Suppressor macrophage treated with lipopolysaccharide for 4 hours (primary cell): ENCODE measurements at regions not wholly inside any gene's neighbourhood (a gene's known extent, or its start where the extent isn't known, plus 50 kb on each side); places are given as distances from the start of the nearest gene placed in this dataset.
"Not testable (repeated sequence)": the region's sequence is repeated elsewhere in the genome, so short reads cannot be mapped to it uniquely, and the experiment has no call there.

Experiments
- DNase-seq: peaks from one replicate; pipeline ENCODE4 v3.0.0-alpha.2; 2020

DNA sequence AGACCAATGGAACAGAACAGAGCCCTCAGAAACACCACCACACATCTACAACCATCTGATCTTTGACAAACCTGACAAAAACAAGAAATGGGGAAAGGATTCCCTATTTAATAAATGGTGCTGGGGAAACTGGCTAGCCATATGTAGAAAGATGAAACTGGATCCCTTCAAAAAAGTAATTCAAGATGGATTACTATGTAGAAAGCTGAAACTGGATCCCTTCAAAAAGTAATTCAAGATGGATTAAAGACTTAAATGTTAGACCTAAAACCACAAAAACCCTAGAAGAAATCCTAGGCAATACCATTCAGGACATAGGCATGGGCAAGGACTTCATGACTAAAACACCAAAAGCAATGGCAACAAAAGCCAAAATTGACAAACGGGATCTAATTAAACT is 221.6 kb upstream of the EDNRA start:
- not testable (repeated sequence) for DNase-seq

DNA sequence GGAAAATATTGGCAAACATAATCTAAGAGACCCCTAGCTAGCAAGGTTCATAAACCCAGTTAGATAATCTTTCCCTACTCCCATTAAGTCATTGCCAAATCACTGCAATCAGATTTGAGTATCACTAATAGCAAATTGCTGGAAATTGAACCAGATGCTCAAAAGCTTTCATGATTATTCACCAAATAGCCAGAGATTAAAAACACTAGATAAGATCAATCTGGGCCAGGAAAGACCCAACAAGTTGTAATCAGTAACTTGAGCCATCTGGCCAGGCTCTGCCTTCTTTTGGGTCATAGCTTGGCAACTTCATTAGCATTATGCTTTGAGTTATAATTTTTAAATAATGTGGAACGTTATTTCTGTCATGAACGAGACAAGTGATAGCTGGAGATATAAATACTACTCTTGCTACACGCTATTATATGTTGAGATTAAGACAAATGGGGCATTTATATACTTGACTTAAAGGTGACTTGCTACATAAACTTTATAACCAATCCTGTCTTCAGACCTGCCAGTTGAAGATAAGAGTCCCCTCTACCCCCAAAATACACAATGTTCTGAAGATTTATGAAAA is 196.6 kb upstream of the EDNRA start:
- no peak for DNase-seq

DNA sequence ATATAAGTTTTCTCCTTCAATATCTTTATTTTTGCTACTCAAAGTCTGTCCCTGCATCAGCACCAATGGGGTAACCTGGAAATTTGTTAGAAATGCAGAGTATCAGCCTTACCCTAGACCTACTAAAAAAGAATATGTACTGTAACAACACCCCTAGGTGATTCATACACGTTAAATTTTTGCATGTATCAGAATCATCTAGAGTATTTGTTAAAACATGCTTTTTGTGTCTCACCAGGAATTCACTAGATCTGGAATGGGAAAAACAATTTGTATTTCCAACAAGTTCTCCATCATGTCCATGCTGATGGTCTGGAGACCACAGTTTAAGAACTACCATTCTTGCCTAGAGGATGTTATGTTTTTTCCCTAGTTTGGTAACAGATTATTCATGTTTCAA is 196.0 kb upstream of the EDNRA start:
- no peak for DNase-seq

DNA sequence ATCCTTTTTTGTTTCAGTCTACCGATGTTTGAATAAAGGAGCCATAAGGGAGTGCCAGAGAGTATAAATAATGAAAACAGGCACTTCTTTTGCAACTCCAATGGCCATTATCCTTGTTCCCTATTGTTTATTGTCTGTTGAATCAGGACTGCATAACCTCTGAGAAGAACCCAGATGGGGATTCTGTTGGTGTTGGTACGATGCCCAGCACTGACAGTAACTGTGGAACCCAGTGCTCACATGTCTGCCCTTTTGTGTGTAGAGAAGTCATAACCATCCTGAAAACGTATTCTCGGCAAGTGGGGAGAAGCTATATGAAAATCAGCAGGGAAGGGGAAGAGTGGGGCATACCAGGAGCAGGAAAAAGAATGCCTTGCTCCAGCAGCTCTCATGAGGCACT is 195.1 kb upstream of the EDNRA start:
- DNase-seq: no peak

DNA sequence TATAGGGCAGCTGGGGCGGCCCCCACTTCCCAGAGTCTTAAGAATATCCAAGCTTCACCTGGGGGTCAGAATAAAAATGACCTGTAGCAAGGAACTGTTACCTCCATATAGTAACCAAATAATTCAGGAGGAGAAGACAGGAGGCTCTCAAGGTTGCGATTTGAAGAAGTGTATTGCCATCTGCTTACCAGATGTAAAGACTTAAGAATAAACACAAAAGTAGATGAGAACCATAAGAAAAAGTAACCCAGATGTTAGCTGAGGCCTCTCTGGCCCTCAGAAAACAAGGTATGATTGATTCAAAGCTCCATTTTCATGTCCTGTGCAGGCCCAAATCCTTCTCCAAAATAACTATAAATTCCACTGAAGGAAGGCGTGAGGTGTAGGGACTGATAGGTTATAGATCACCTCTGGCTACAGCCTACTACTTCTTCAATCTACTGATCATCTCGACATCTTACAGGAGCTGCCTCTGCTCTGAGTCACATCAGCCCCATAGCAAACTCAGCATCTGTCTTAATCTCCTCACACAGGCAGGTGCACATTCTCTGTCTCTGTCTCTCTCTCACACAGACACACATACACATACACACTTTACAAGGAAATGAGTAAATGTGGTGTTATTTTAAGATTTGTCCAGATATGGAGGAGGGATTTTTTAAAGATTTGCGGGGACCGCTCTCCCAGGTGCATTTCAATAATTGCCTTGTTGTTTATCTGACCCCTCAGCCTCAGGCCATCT is 193.9 kb upstream of the EDNRA start:
- DNase-seq: no peak

GRCh38 chr4:147287588-147287890 is 193.4 kb upstream of the EDNRA start:
- no peak for DNase-seq

- no peak for DNase-seq
Observed at GRCh38 chr4:147288512-147288911, 192.4 kb upstream of the EDNRA start.

GRCh38 chr4:147289181-147289580 is 191.7 kb upstream of the EDNRA start:
- DNase-seq: no peak

DNA sequence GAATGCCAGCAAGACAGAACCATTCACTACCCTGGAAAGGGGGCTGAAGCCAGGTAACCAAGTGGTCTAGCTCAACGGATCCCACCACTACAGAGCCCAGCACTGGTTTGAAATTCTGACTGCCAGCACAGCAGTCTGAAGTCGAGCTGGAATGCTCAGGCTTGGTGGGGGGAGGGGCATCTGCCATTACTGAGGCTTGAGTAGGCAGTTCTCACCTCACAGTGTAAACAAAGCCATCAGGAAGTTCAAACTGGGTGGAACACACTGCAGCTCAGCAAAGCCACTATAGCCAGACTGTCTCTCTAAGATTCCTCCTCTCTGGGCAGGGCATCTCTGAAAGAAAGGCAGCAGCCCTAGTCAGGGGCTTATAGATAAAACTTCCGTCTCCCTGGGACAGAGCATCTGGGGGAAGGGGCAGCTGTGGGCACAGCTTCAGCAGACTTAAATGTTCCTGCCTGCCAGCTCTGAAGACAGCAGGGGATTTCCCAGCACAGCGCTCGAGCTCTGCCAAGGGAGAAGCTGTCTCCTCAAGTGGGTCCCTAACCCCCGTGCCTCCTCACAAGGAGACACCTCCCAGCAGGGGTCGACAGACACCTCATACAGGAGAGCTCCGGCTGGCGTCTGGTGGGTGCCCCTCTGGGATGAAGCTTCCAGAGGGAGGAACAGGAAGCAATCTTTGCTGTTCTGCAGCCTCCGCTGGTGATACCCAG is 188.1 kb upstream of the EDNRA start:
- not testable (repeated sequence) for DNase-seq

DNA sequence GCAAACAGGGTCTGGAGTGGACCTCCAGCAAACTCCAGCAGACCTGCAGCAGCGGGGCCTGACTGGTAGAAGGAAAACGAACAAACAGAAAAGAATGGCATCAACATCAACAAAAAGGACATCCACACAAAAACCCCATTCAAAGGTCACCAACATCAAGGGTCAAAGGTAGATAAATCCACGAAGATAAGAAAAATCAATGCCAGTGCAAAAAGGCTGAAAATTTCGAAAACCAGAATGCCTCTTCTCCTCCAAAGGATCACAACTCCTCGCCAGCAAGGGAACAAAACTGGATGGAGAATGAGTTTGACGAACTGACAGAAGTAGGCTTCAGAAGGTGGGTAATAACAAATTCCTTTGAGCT is 187.6 kb upstream of the EDNRA start:
- DNase-seq: not testable (repeated sequence)

- no peak for DNase-seq
Observed at GRCh38 chr4:147299205-147299604, 181.7 kb upstream of the EDNRA start.

DNA sequence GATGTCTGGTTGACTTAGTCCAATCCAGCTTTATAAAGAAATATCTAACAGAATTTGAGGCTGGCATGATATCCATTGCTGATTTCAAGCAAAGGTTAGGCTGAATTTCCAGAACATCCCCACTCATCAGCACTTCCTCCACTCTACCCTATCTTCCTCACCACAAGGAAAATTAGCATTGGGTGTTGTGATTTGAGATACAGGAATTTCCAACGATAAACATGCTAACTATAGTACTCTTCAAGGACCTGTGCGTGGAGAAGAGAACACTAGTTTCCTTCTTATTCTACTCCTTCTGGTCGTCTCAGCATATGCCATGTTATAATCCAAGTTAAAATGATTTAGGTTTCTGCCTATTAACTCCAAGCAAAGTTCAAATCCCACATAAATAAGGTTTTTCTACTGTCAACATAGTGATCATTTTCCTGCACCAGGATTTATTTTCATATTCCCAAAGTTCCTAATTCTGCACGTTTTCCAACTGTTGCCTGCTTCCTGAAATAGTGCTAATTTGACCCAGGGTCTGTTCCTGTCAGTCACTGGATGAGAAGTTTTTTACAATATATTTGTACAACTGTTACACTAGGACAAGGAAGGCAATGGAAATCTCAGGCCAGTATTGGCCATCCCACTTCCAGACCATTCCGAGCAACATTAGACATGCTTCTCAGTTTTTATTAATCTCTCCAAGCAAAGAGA is 177.6 kb upstream of the EDNRA start:
- DNase-seq: no peak

GRCh38 chr4:147303873-147304229 is 177.0 kb upstream of the EDNRA start:
- DNase-seq: no peak

DNA sequence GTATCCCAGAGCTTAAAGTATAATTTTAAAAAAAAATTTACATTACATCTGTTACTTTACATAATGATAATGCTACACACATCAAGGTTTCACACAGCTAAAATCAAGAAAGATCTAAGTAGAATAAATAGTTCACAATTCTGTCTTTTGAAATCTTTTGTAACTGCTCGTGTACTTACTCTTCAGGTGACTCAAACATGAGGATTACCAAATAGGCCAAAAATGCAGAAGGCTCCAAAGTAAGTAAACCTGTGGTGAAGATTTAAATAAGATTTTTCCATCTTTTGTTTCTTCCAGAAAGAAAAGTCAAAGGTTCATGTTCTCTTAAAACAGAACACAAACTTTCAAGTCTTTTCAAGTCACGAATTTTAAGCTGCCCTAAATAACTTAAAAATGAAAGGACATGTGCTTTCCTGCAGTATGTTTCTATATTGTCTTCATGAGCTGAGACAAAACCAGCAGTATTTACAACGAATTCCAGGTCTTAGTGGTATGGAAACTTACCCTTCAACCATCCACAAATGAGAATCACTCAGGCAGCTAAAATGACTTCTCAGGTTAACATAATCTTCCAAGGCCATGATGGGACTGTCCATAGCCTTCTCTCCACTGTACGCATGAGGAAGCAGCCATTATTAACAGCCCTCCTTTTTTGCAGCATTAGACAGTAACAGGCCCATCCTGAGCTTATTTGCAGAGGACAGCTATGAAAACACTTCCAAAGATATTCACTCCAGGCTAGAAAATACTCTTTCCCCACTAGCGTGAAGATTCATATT is 172.8 kb upstream of the EDNRA start:
- DNase-seq: no peak

DNA sequence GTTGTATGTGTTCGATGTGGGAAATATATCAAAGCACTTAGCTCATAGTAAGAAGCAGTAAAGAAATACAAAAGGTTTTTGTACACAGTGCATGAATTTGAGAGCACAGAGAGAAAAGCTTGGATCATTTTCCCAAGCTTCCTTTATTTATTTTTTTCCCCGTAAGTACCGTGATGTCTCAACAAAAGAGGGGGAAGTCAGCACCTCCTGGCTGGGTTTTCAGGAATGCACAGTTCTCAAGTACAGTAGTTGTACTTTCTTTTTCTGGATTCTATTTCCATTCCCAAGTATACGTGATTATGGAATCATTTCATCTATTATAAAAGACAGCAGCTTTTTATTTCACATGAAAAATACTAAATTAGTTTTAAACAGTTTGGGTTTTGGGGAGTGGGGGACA is 171.5 kb upstream of the EDNRA start:
- no peak for DNase-seq

DNA sequence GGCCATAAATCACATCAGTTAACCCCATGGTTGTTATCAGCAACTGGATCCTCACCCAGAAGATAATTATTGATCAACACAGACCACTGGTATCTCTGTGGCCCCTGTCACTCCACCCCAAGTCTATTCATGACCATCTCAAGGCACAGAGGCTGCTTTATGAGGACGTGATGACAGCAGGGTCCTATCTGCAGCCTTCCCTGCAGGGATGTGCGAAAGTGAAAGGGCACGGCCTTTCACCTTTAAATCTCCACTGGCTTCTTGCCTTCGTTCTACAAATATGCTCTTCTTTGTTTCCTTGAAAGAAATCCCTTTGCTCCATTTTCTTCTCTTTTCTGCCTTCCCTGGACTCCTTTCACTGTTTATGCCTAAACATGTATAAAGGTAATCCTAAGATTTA is 170.6 kb upstream of the EDNRA start:
- no peak for DNase-seq

- DNase-seq: no peak
Observed at GRCh38 chr4:147311956-147312355, 168.9 kb upstream of the EDNRA start.

DNA sequence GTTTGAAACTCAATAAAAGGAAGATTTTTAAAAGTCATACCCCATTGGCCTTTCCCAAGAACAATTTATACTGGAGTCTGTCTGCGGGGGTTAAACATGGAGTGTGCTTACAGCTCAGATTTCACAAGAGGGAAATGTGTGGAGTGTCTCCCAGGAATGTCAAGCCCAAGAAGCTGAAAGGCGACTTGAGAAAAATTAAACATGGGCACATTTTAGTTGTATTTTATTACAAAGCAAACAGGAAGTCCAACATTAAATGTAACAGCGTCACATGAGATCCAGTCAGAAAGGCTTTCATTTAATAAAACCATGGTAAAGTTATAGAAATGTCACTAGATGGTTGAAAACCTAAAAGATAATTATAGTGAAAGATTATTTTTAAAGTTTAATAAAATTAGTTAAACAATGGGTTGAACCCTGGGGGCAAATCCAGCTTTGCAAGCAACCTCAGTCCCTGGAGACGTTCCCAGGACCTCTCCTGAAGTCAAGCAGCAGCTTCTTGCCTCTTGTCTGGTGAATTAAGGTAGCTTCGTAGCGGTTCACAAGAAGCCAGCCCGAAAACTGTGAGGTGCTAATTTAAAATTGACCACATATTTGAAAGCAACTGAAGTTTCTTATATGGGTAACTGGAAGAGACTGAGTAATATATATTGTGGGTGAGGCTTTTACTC is 168.4 kb upstream of the EDNRA start:
- no peak for DNase-seq

- DNase-seq: no peak
Observed at GRCh38 chr4:147313108-147313507, 167.8 kb upstream of the EDNRA start.

DNA sequence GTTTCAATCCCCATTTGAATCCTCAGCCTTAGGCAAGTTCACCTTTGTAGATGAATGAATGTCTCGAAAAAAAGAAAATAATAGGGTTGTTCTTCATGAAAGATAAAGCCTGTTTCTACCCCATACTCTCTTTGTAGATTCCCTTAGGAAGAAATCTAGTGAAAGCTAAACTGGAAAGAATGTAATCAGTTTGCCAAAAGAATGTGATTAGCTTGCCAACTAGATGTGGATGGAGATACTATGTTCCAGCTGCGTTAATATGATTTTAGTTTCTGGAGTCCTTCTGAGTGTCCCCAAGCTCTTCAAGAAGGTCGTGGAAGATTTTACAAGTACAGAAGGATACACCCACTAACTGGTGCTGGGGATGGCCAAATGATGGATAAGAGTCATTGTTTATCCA is 162.3 kb upstream of the EDNRA start:
- DNase-seq: no peak

- DNase-seq: peak; percentile 34
Observed at GRCh38 chr4:147325571-147325981, 155.3 kb upstream of the EDNRA start.

DNA sequence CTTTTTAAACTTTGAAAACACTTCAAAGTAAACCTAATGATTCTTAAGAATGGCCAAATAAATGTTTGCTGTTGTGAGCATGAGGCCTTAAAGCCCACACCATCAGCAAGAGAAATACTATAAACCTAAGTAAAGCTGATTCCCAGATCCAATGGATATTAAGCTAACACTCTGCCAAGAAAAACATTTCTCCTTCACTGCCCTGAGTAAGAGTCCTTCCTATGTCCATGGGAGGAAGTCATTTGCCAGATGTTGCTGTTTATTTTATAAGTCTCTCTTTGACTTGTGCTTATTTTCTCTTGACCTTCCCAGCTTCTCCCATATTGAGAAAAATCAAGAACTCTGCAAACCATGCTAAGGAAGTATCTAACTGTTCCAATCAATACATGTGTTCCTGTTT is 154.3 kb upstream of the EDNRA start:
- no peak for DNase-seq

- no peak for DNase-seq
Observed at GRCh38 chr4:147327322-147327721, 153.6 kb upstream of the EDNRA start.
